PC-3 (cell line): ENCODE measurements at regions not wholly inside any gene's neighbourhood (a gene's known extent, or its start where the extent isn't known, plus 50 kb on each side); places are given as distances from the start of the nearest gene placed in this dataset.

Experiments used
- EZH2 ChIP-seq: fragments of 300-600 bp; sonication (generic); IDR thresholded peaks from one replicate; pipeline ENCODE4 v1.6.1; 2017; ENCODE audit warnings: antibody characterized with exemption, mild to moderate bottlenecking, low read length; ENCODE audit not compliant: unreplicated experiment
- EZH2phosphoT487 ChIP-seq: fragments of 300-600 bp; sonication (generic); IDR thresholded peaks from 2 replicates; pipeline ENCODE4 v1.6.1; 2018; ENCODE audit warnings: mild to moderate bottlenecking, antibody characterized with exemption, low read length, borderline replicate concordance
- TF ChIP-seq, protein P1 (sequence below): fragments of 300-600 bp; sonication (generic); conservative IDR thresholded peaks from 2 replicates; pipeline ENCODE4 v1.5.1; 2017; ENCODE audit warnings: antibody characterized with exemption, low read depth, mild to moderate bottlenecking, low read length

DNA sequence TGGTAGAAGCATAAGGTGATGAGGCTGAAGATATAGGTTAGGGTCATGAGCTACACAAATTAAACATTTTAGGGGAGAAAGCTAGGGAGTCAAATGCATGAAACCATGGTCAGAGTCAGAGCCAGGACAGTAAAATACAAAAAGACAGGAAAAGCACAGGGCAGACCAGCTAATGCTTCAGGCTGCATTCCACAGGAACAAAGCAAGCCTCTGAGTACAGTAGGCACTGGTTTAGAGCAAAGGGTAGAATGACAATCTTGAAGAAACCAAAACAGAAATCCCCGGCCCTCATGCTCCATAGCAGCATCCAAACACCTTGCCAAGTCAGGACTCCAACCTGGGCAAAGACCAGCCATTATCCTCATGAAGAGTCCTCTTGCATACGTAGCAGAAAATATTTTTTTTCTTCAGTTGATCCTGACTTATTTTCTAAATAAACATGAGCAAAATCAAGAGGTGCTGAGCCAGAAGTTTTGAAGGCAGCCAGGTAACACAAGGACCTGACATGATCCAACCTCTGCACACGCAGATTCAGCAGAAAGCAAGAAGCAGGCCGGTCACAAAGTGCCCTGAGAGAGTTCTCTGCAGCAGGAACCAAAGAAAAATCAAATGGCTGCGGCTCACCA is 273.1 kb downstream of the TTLL7 start:
- TF ChIP-seq, protein P1, sequence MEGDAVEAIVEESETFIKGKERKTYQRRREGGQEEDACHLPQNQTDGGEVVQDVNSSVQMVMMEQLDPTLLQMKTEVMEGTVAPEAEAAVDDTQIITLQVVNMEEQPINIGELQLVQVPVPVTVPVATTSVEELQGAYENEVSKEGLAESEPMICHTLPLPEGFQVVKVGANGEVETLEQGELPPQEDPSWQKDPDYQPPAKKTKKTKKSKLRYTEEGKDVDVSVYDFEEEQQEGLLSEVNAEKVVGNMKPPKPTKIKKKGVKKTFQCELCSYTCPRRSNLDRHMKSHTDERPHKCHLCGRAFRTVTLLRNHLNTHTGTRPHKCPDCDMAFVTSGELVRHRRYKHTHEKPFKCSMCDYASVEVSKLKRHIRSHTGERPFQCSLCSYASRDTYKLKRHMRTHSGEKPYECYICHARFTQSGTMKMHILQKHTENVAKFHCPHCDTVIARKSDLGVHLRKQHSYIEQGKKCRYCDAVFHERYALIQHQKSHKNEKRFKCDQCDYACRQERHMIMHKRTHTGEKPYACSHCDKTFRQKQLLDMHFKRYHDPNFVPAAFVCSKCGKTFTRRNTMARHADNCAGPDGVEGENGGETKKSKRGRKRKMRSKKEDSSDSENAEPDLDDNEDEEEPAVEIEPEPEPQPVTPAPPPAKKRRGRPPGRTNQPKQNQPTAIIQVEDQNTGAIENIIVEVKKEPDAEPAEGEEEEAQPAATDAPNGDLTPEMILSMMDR, result no peak
- TF ChIP-seq EZH2 (no peak), EZH2phosphoT487 (no peak)
